ENCODE measurements at regions not wholly inside any gene's neighbourhood (a gene's known extent, or its start where the extent isn't known, plus 50 kb on each side); places are given as distances from the start of the nearest gene placed in this dataset.

GRCh38 chr2:76447294-76447693, 736.6 kb upstream of the GCFC2 start:
- no peak for DNase-seq

GRCh38 chr2:76446872-76447271, 736.2 kb upstream of the GCFC2 start:
- DNase-seq: no peak

GRCh38 chr2:76445880-76446279, 735.2 kb upstream of the GCFC2 start:
- DNase-seq: no peak

- DNase-seq: no peak
Measured at GRCh38 chr2:76444732-76445131, 734.0 kb upstream of the GCFC2 start.

- no peak for DNase-seq
Measured at GRCh38 chr2:76437564-76437963, 726.8 kb upstream of the GCFC2 start.

- no peak for DNase-seq
Measured at GRCh38 chr2:76429374-76429773, 718.7 kb upstream of the GCFC2 start.

GRCh38 chr2:76427452-76427851, 716.7 kb upstream of the GCFC2 start:
- no peak for DNase-seq

GRCh38 chr2:76415821-76416220, 705.1 kb upstream of the GCFC2 start:
- no peak for DNase-seq

- DNase-seq: no peak
Measured at GRCh38 chr2:76413436-76413835, 702.7 kb upstream of the GCFC2 start.

- DNase-seq: no peak
Measured at GRCh38 chr2:76406134-76406855, 695.6 kb upstream of the GCFC2 start.

- DNase-seq: no peak
Measured at GRCh38 chr2:76393356-76393755, 682.6 kb upstream of the GCFC2 start.

GRCh38 chr2:76391678-76392077, 681.0 kb upstream of the GCFC2 start:
- no peak for DNase-seq

GRCh38 chr2:76387294-76387693, 676.6 kb upstream of the GCFC2 start:
- DNase-seq: no peak

GRCh38 chr2:76385943-76386342, 675.2 kb upstream of the GCFC2 start:
- DNase-seq: no peak

GRCh38 chr2:76381624-76382023, 670.9 kb upstream of the GCFC2 start:
- DNase-seq: no peak

GRCh38 chr2:76378140-76378539, 667.4 kb upstream of the GCFC2 start:
- no peak for DNase-seq

- DNase-seq: no peak
Measured at GRCh38 chr2:76341439-76341838, 630.7 kb upstream of the GCFC2 start.

- no peak for DNase-seq
Measured at GRCh38 chr2:76332871-76333270, 622.2 kb upstream of the GCFC2 start.

GRCh38 chr2:76330865-76331264, 620.1 kb upstream of the GCFC2 start:
- DNase-seq: no peak

- DNase-seq: no peak
Measured at GRCh38 chr2:76326636-76327035, 615.9 kb upstream of the GCFC2 start.

- no peak for DNase-seq
Measured at GRCh38 chr2:76323381-76323780, 612.7 kb upstream of the GCFC2 start.

GRCh38 chr2:76320716-76321115, 610.0 kb upstream of the GCFC2 start:
- DNase-seq: no peak

- no peak for DNase-seq
Measured at GRCh38 chr2:76318848-76319360, 608.2 kb upstream of the GCFC2 start.

GRCh38 chr2:76316691-76317090, 606.0 kb upstream of the GCFC2 start:
- no peak for DNase-seq
